ENCODE measurements at regions not wholly inside any gene's neighbourhood (a gene's known extent, or its start where the extent isn't known, plus 50 kb on each side); places are given as distances from the start of the nearest gene placed in this dataset.

DNA sequence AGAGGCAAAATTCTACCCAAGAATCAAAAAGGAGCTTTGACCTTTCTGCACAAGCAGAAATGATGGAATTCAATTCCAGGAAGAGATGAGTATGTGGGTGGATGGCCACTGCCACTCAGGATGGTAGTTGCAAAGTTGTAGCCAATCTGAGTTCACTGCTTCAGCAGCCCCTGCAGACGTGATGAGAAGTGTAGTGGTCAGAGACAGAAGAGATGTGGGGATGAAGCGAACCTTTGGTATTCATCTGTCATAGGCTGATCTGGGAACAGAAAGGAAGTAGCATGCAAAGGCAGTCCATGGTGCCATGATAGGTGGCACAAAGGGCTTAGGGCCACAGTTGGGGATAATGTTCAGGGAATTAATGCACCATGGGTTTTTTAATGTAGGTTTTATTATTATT, 81.1 kb upstream of the PGBD5 start:
- H3K9me3 Mint-ChIP-seq = no peaks in the 10 kb centered on the region
- H3K4me3 Mint-ChIP-seq = no peak overlapping the region
- no peak for TF ChIP-seq CTCF (IDR thresholded peaks at IDR 0.05; ENCODE audit: unreplicated experiment)
- no peak for DNase-seq (ENCODE audit: low spot score in 2 of 2, unreplicated experiment in 2 of 2)
- no peaks in the 10 kb centered on the region for H3K36me3 Mint-ChIP-seq
- no peak overlapping the region for H3K27ac Mint-ChIP-seq
- H3K27me3 Mint-ChIP-seq (ENCODE audit: low read depth) = no peaks in the 10 kb centered on the region
- H3K4me1 Mint-ChIP-seq = peaks cover 14% of the 10 kb centered on the region

DNA sequence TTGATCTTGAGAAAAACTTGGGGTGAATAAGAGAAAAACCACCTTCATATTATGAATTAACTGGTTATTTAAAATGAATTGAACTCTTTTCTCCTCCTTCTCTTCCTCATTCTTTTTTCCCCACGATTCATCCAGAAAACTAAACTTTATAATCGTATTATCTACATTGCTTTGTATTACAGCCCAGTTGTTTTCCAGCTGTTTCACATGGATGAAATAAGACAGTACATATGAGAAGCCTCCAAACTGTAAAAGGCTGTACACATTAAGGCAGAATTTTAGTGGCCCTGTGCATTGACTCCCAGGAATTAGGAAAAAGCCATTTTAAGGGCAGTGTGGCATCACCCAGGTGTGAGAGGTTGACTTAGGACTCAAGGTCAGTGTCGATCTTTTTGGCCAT, 80.3 kb upstream of the PGBD5 start:
- no peak for DNase-seq (ENCODE audit: low spot score in 2 of 2, unreplicated experiment in 2 of 2)
- Mint-ChIP-seq H3K27ac (no peak overlapping the region), H3K9me3 (no peaks in the 10 kb centered on the region), H3K4me1 (peaks cover 17% of the 10 kb centered on the region), H3K4me3 (no peak overlapping the region), H3K27me3 (ENCODE audit: low read depth) (no peaks in the 10 kb centered on the region), H3K36me3 (no peaks in the 10 kb centered on the region)
- TF ChIP-seq CTCF (IDR thresholded peaks at IDR 0.05; ENCODE audit: unreplicated experiment) = no peak

DNA sequence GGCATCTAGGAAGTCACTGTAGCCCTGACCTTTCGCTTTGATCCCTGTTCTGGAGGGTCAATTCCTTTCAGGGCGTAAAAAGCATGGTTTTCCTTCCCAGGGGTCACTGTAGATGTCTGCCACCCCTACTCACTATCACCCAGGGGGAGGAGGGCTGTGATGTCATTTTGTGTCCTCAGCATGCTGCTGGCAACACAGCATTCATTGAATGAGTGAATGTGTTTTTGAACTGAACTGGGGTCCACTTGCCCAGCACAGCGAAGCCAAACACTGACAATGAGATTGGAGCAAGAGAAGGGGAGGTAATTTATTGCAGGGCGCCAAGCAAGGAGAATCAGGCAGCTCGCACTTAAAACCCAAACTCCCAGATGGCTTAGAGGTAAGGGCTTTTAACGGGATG, 78.2 kb upstream of the PGBD5 start:
- no peak for TF ChIP-seq CTCF (IDR thresholded peaks at IDR 0.05; ENCODE audit: unreplicated experiment)
- no peak overlapping the region for H3K27ac Mint-ChIP-seq
- no peak for DNase-seq (ENCODE audit: low spot score in 2 of 2, unreplicated experiment in 2 of 2)
- no peak overlapping the region for H3K4me3 Mint-ChIP-seq
- peaks cover 2% of the 10 kb centered on the region for H3K27me3 Mint-ChIP-seq (ENCODE audit: low read depth)
- no peaks in the 10 kb centered on the region for H3K36me3 Mint-ChIP-seq
- peaks cover 4% of the 10 kb centered on the region for H3K9me3 Mint-ChIP-seq
- H3K4me1 Mint-ChIP-seq = peaks cover 18% of the 10 kb centered on the region

DNA sequence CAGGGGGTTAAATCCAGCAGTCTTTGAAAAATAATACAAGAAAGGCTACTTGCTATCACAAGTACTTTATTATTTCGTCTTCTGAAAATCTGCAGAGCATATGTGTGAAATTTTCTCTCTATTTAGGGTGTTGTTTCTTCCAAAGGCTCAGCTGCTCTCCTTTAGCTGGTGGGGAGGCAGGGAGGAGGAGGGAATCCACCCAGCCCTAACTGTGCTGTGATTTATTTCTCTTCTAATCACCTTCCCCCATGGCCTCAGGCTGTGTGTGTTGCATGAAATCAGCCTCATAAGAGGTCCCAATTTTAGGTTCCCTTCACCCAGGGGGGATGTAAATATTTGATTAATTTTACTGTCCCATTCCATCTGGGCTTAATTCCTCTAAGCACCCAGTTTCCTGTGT, 77.6 kb upstream of the PGBD5 start:
- peaks cover 4% of the 10 kb centered on the region for H3K9me3 Mint-ChIP-seq
- H3K4me1 Mint-ChIP-seq = peaks cover 21% of the 10 kb centered on the region
- H3K27ac Mint-ChIP-seq = no peak overlapping the region

GRCh38 chr1:230502996-230503395, 76.9 kb upstream of the PGBD5 start:
- Mint-ChIP-seq H3K4me1 (peaks cover 28% of the 10 kb centered on the region), H3K36me3 (no peaks in the 10 kb centered on the region), H3K27ac (no peak overlapping the region), H3K4me3 (no peak overlapping the region), H3K9me3 (peaks cover 4% of the 10 kb centered on the region), H3K27me3 (ENCODE audit: low read depth) (peaks cover 10% of the 10 kb centered on the region)
- DNase-seq (ENCODE audit: low spot score in 2 of 2, unreplicated experiment in 2 of 2) = no peak
- no peak for TF ChIP-seq CTCF (IDR thresholded peaks at IDR 0.05; ENCODE audit: unreplicated experiment)

More for the DNA sequence above, 77.6 kb upstream of the PGBD5 start:
- no peaks in the 10 kb centered on the region for H3K36me3 Mint-ChIP-seq
- peaks cover 5% of the 10 kb centered on the region for H3K27me3 Mint-ChIP-seq (ENCODE audit: low read depth)
- TF ChIP-seq CTCF (IDR thresholded peaks at IDR 0.05; ENCODE audit: unreplicated experiment) = no peak
- no peak overlapping the region for H3K4me3 Mint-ChIP-seq
- DNase-seq (ENCODE audit: low spot score in 2 of 2, unreplicated experiment in 2 of 2) = no peak

GRCh38 chr1:230502306-230502705, 76.2 kb upstream of the PGBD5 start:
- TF ChIP-seq CTCF (IDR thresholded peaks at IDR 0.05; ENCODE audit: unreplicated experiment) = no peak
- DNase-seq (ENCODE audit: low spot score in 2 of 2, unreplicated experiment in 2 of 2) = no peak
- Mint-ChIP-seq H3K36me3 (no peaks in the 10 kb centered on the region), H3K4me1 (peaks cover 28% of the 10 kb centered on the region), H3K27ac (no peak overlapping the region), H3K27me3 (ENCODE audit: low read depth) (peaks cover 12% of the 10 kb centered on the region), H3K9me3 (peaks cover 4% of the 10 kb centered on the region), H3K4me3 (no peak overlapping the region)

Measured in mesothelial cell of epicardium (in vitro differentiated cells).